K562 (cell line): ENCODE measurements at regions not wholly inside any gene's neighbourhood (a gene's known extent, or its start where the extent isn't known, plus 50 kb on each side); places are given as distances from the start of the nearest gene placed in this dataset.

ENCODE experiments used
- ATAC-seq: fragments of 200-7000 bp; cut with Tn5 transposase; 3 replicates; pipeline ENCODE4 v1.9.1; 2020; ENCODE audit warnings: moderate library complexity
- BruUV-seq: library from RNA; stranded (reverse); fragments of 400-500 nt; replicated peaks from 2 replicates; lab custom pipeline; 2021; lab: Mats Ljungman, UMichigan
- CTCF ChIA-PET: fragments of 300-600 bp; formaldehyde crosslinking; extraction: SDS; loops from one replicate; lab custom pipeline; 2021; ENCODE audit warnings: low intra/inter-chr PET ratio; lab: Yijun Ruan, JAX
- POLR2A ChIA-PET: fragments of 300-600, 350-650 bp; sonication (Branson Sonifier 250); formaldehyde crosslinking; extraction: SDS; loops from one replicate; lab custom pipeline; 2021; ENCODE audit warnings: antibody characterized with exemption, inconsistent platforms; lab: Yijun Ruan, JAX
- DNase-seq, 4 experiments: peaks; one replicate each; pipeline versions ENCODE4 v3.0.0 to v3.0.0-alpha.2; 2011 to 2018; ENCODE audit warnings: low spot score in 3 of 4, mixed read lengths in 3 of 4; ENCODE audit errors: extremely low read depth in 1 of 4
- FAIRE-seq: peaks from 2 replicates; lab custom pipeline; 2011; peaks lifted over from hg19 to GRCh38; lab: Jason Lieb, UNC
- H2AFZ ChIP-seq: 2 replicates; pipeline ENCODE4 v1.6.0; 2011; ENCODE audit warnings: low read depth, low read length, control low read depth, inconsistent platforms
- H3K27ac ChIP-seq: fragments of 200-600 bp; 3 replicates; pipeline ENCODE4 v1.8.0; 2011; ENCODE audit warnings: low read depth, mild to moderate bottlenecking, control low read depth, inconsistent platforms, low read length, moderate library complexity, mixed read lengths; ENCODE audit errors: extremely low read depth
- H3K27me3 ChIP-seq, 2 experiments: fragments of 300-600 bp in 1 of 2; 2 replicates in 1 of 2; 3 replicates in 1 of 2; pipeline versions ENCODE4 v1.6.0 to v1.8.0; 2011; ENCODE audit warnings: inconsistent platforms in 2 of 2, low read length in 2 of 2, mild to moderate bottlenecking in 1 of 2, mixed read lengths in 1 of 2, moderate library complexity in 1 of 2; ENCODE audit not compliant: control insufficient read depth in 2 of 2, insufficient read depth in 2 of 2
- H3K36me3 ChIP-seq: fragments of 300-600 bp; 3 replicates; pipeline ENCODE4 v1.8.0; 2011; ENCODE audit warnings: mild to moderate bottlenecking, low read length, inconsistent platforms; ENCODE audit not compliant: control insufficient read depth, insufficient read depth
- H3K4me1 ChIP-seq, 2 experiments: fragments of 200-600 bp in 1 of 2; replicated peaks in 1 of 2; 2 replicates in 1 of 2; 3 replicates in 1 of 2; pipeline versions ENCODE4 v1.5.1 to v1.8.0; 2011; ENCODE audit warnings: inconsistent platforms in 2 of 2, low read length in 2 of 2, mild to moderate bottlenecking in 1 of 2, mixed read lengths in 1 of 2, moderate library complexity in 1 of 2; ENCODE audit not compliant: control insufficient read depth in 2 of 2, insufficient read depth in 2 of 2
- H3K4me2 ChIP-seq: 2 replicates; pipeline ENCODE4 v1.6.1; 2011; ENCODE audit warnings: low read length, control low read depth, inconsistent platforms, mixed read lengths; ENCODE audit not compliant: insufficient read depth
- H3K4me3 ChIP-seq: fragments of 200-600 bp; sonication (generic), shearing (Covaris generic); 2 replicates; pipeline ENCODE4 v1.5.1; 2016; ENCODE audit warnings: control low read depth, inconsistent platforms
- H3K79me2 ChIP-seq: fragments of 200-600 bp; 3 replicates; pipeline ENCODE4 v1.8.0; 2011; ENCODE audit warnings: low read length, inconsistent platforms; ENCODE audit not compliant: control insufficient read depth, insufficient read depth
- H3K9ac ChIP-seq, 2 experiments: 2 replicates each; pipeline versions ENCODE4 v1.6.0 to v1.6.1; 2011; ENCODE audit warnings: low read depth in 2 of 2, low read length in 2 of 2, control low read depth in 1 of 2, inconsistent platforms in 1 of 2, mild to moderate bottlenecking in 1 of 2, mixed read lengths in 1 of 2; ENCODE audit not compliant: insufficient read depth in 1 of 2
- H3K9me1 ChIP-seq: one replicate; pipeline ENCODE4 v1.6.0; 2011; ENCODE audit warnings: inconsistent platforms, mild to moderate bottlenecking, low read length, moderate library complexity; ENCODE audit not compliant: control insufficient read depth, insufficient read depth
- H3K9me3 ChIP-seq: replicated peaks from 2 replicates; pipeline ENCODE4 v1.5.1; 2011; ENCODE audit warnings: low read depth, low read length, inconsistent platforms; ENCODE audit not compliant: control insufficient read depth, insufficient read depth
- H4K20me1 ChIP-seq: replicated peaks from 2 replicates; pipeline ENCODE4 v1.6.1; 2011; ENCODE audit warnings: low read length, inconsistent platforms, mixed read lengths; ENCODE audit not compliant: control insufficient read depth, insufficient read depth
- ATF1 ChIP-seq, 2 experiments: fragments of 450-650 bp in 1 of 2; IDR thresholded peaks; 2 replicates each; pipeline ENCODE4 v1.6.1; 2016; ENCODE audit warnings: missing compliant biosample characterization in 1 of 2, missing genetic modification characterization in 1 of 2
- CEBPB ChIP-seq: fragments of 450-650 bp; IDR thresholded peaks from 2 replicates; pipeline ENCODE4 v1.6.1; 2016; ENCODE audit warnings: missing genetic modification characterization, missing compliant biosample characterization
- CTBP1 ChIP-seq: fragments of 450-650 bp; IDR thresholded peaks from 2 replicates; pipeline ENCODE4 v1.6.1; 2016; ENCODE audit warnings: borderline replicate concordance
- DACH1 ChIP-seq: fragments of 450-650 bp; IDR thresholded peaks from 2 replicates; pipeline ENCODE4 v1.6.1; 2018; ENCODE audit not compliant: partially characterized antibody
- HDAC1 ChIP-seq, 2 experiments: fragments of 450-650 bp; IDR thresholded peaks; 2 replicates each; pipeline ENCODE4 v1.6.1; 2016 to 2017; ENCODE audit warnings: inconsistent platforms in 1 of 2, mild to moderate bottlenecking in 1 of 2, moderate library complexity in 1 of 2
- HNRNPLL ChIP-seq: fragments of 200-400 bp; formaldehyde crosslinking; IDR thresholded peaks from 2 replicates; pipeline ENCODE4 v1.6.1; 2017; ENCODE audit warnings: low read length, low read depth, mild to moderate bottlenecking; ENCODE audit not compliant: poor library complexity, severe bottlenecking
- JUND ChIP-seq, 2 experiments: IDR thresholded peaks; 2 replicates in 1 of 2; 3 replicates in 1 of 2; pipeline ENCODE4 v1.6.1; 2011; ENCODE audit warnings: borderline replicate concordance in 2 of 2, low read depth in 2 of 2, low read length in 2 of 2, improper control_type of control experiment in 1 of 2, missing biosample characterization in 1 of 2, missing genetic modification characterization in 1 of 2, missing genetic modification reagents in 1 of 2
- KDM1A ChIP-seq, 2 experiments: fragments of 450-650 bp; IDR thresholded peaks; 2 replicates each; pipeline ENCODE4 v1.6.1; 2016; ENCODE audit warnings: mild to moderate bottlenecking in 2 of 2
- KLF6 ChIP-seq: fragments of 250-450 bp; sonication (Bioruptor Pico); IDR thresholded peaks from 2 replicates; pipeline ENCODE4 v1.4.0; 2020; ENCODE audit warnings: mild to moderate bottlenecking, moderate library complexity, borderline replicate concordance
- MAFF ChIP-seq: IDR thresholded peaks from 2 replicates; pipeline ENCODE4 v1.6.1; 2012; ENCODE audit warnings: low read length, improper control_type of control experiment
- TSC22D4 ChIP-seq: fragments of 450-650 bp; IDR thresholded peaks from 2 replicates; pipeline ENCODE4 v1.6.1; 2016; ENCODE audit warnings: missing genetic modification characterization, missing biosample characterization, control low read depth
- ZBTB8A ChIP-seq: fragments of 450-650 bp; IDR thresholded peaks from 2 replicates; pipeline ENCODE4 v1.6.1; 2018; ENCODE audit warnings: mild to moderate bottlenecking, moderate library complexity; ENCODE audit not compliant: partially characterized antibody
- ZC3H8 ChIP-seq: fragments of 450-650 bp; IDR thresholded peaks from 2 replicates; pipeline ENCODE4 v1.6.1; 2017
- WGBS: fragments of 100-300 bp; shearing (Covaris generic); methylation state at CpG from one replicate; pipeline ENCODE4 v1.1.6; 2016; ENCODE audit warnings: low coverage, mixed read lengths; ENCODE audit not compliant: insufficient coverage; ENCODE audit errors: missing lambda C conversion rate; 5-methylcytosine and 5-hydroxymethylcytosine counted together
- in situ Hi-C: fragments of 300-500 bp; cut with MboI; formaldehyde crosslinking; loops from 4 replicates; pipeline ENCODE4 v1.15.0; 2018; ENCODE audit warnings: inconsistent platforms, mixed read lengths
- intact Hi-C: fragments of 100-400 bp; cut with micrococcal nuclease; formaldehyde crosslinking; loops from 2 replicates; pipeline ENCODE4 v1.14.2; 2022
- TF ChIP-seq, protein P1 (sequence below), 3 experiments: IDR thresholded peaks in 2 of 3; conservative IDR thresholded peaks in 1 of 3; 2 replicates each; pipeline ENCODE4 v1.5.1; 2011 to 2012; ENCODE audit warnings: low read length in 3 of 3, mild to moderate bottlenecking in 3 of 3, control low read depth in 2 of 3, improper control_type of control experiment in 1 of 3, inconsistent platforms in 1 of 3, low read depth in 1 of 3, mixed read lengths in 1 of 3, moderate library complexity in 1 of 3; ENCODE audit not compliant: insufficient read depth in 2 of 3

DNA sequence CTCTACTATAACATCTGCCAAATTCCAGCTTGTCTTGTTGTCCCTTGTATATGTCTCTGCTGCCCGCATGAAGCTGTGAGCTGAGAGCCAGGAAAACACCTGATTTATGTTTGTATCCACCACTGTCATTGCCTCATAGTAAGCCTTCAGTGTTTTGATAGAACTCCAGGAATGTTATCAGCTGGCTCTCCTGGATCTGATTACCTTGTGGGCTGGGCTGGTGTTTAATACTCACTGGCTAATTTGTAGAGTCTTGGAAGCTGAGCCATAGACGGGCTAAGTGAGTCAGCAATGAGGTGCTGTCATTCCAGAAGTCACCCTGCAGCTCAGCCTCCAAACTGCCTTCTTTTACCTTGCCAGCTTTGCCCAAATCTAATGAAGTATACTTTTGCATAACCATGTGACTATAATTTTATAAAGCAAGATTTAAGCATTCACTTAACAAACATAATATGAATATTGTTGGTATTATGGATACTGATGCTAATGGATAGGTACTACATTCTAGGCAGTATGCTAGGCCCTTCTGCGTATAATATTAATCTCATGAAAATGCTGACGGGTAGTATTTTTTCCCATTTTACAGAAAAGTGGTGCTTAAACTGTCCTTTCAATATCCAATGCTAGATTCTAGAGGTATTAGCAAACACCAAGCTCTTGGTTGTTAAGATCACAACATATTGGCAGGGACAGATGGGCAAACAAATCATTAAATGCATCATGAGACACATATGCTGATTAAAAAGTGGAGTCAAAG lies 62.7 kb upstream of the GATA6 start (continued):
- TF ChIP-seq MAFF = peak; percentile 71; the same call in 1 of the 2 replicates
- TF ChIP-seq DACH1 = peak; percentile 25
- TF ChIP-seq ZBTB8A = no peak
- TF ChIP-seq KDM1A (IDR thresholded peaks at IDR 0.05) = peak in 1 of 2 experiments; percentile 12; a peak in 1 of 4 replicates
- 0 out of 2 replicates have a peak, but pooled peaks have one; percentile 31 for TF ChIP-seq CEBPB
- no peak for TF ChIP-seq ZC3H8
- TF ChIP-seq HDAC1 (IDR thresholded peaks at IDR 0.05) = no peak
- 0 out of 2 replicates have a peak, but pooled peaks have one; percentile 30 for TF ChIP-seq CTBP1
- TF ChIP-seq JUND (IDR thresholded peaks at IDR 0.05; ENCODE audit: borderline replicate concordance, low read depth, low read length) = 0 out of 2 replicates have a peak, but pooled peaks have one; percentile 13
- TF ChIP-seq JUND (tag; IDR thresholded peaks at IDR 0.05; ENCODE audit: borderline replicate concordance, low read depth, low read length) = peak; percentile 18; the same call in 1 of the 3 replicates
- TF ChIP-seq KLF6 = no peak
- TF ChIP-seq ATF1 (CRISPR knock-in tag; IDR thresholded peaks at IDR 0.05) = no peak
- no peak for TF ChIP-seq ATF1 (tag; IDR thresholded peaks at IDR 0.05)
- TF ChIP-seq TSC22D4 (tag) = no peak

DNA sequence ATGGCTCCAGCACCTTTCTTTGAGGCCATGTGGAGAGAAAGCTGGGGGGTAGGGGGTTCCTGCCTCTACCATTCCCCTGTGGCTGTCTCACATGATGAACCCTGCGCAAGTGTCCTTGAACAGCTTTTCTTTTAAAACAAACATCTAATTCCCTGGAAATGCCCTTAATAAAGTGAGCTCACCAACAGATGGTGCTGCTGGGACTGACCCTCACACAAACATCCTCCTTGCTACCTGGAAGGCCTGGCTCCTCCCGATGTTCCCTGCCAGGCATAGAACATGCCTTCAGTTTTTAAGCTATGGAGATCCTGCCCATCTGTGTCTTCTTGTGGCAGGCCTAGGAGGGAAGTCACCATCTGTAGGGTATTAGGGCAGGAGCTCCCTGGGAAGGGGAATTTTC lies 60.7 kb upstream of the GATA6 start:
- in situ Hi-C loops (no loop called here), intact Hi-C loops (no loop called here)
- Histone ChIP-seq H3K27ac (no peak overlapping the region), H3K9me1 (no peaks in the 10 kb centered on the region), H2AFZ (peak overlapping the region; percentile 61; the same call in 1 of the 2 replicates), H3K9ac (no peak overlapping the region), H3K4me3 (no peak overlapping the region), H3K4me1 (peaks cover 10 to 28% of the 10 kb centered on the region in 2 experiments), H3K79me2 (no peaks in the 10 kb centered on the region), H3K27me3 (no peaks in the 10 kb centered on the region), H3K36me3 (no peaks in the 10 kb centered on the region), H3K4me2 (no peak overlapping the region), H4K20me1 (no peaks in the 10 kb centered on the region), H3K9me3 (no peaks in the 10 kb centered on the region)
- ChIA-PET CTCF (no interaction called here), POLR2A (interaction anchor here (0.9 to 2.0 kb wide), 3 partner anchors 10 to 37 kb away, joined by 3 to 7 read pairs (median 4); no protein-coding TSS in a partner anchor)
- FAIRE-seq (no peak), ATAC-seq (peak; percentile 11; the same call in 1 of the 3 replicates), DNase-seq (peak in 1 of 4 experiments; percentile 25)
- WGBS = 72% methylated on average over 2 of the region's 2 CpGs
- BruUV-seq = no TSS peak
- TF ChIP-seq, protein P1, sequence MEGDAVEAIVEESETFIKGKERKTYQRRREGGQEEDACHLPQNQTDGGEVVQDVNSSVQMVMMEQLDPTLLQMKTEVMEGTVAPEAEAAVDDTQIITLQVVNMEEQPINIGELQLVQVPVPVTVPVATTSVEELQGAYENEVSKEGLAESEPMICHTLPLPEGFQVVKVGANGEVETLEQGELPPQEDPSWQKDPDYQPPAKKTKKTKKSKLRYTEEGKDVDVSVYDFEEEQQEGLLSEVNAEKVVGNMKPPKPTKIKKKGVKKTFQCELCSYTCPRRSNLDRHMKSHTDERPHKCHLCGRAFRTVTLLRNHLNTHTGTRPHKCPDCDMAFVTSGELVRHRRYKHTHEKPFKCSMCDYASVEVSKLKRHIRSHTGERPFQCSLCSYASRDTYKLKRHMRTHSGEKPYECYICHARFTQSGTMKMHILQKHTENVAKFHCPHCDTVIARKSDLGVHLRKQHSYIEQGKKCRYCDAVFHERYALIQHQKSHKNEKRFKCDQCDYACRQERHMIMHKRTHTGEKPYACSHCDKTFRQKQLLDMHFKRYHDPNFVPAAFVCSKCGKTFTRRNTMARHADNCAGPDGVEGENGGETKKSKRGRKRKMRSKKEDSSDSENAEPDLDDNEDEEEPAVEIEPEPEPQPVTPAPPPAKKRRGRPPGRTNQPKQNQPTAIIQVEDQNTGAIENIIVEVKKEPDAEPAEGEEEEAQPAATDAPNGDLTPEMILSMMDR (IDR thresholded peaks at IDR 0.05 in 2 of 3, conservative IDR thresholded peaks at IDR 0.05 in 1 of 3; ENCODE audit: insufficient read depth in 2 of 3, low read depth in 1 of 3, low read length in 3 of 3) = peak; percentile 30 to 37 (median 35); a peak in 3 of 6 replicates
- TF ChIP-seq HNRNPLL = no peak
